BE2C (cell line): ENCODE measurements at regions not wholly inside any gene's neighbourhood (a gene's known extent, or its start where the extent isn't known, plus 50 kb on each side); places are given as distances from the start of the nearest gene placed in this dataset.

Experiments
- DNase-seq: peaks from one replicate; pipeline ENCODE4 v3.0.0-alpha.2; 2020
- H3K27me3 ChIP-seq: fragments of 250-450 bp; sonication (Bioruptor Pico); 2 replicates; pipeline ENCODE4 v1.5.1; 2020; ENCODE audit warnings: mild to moderate bottlenecking
- H3K36me3 ChIP-seq: fragments of 250-450 bp; sonication (Bioruptor Pico); 2 replicates; pipeline ENCODE4 v1.5.1; 2020; ENCODE audit warnings: mild to moderate bottlenecking
- H3K4me1 ChIP-seq: fragments of 250-450 bp; sonication (Bioruptor Pico); 2 replicates; pipeline ENCODE4 v1.5.1; 2020
- H3K4me3 ChIP-seq: 2 replicates; pipeline ENCODE4 v1.5.1; 2011; ENCODE audit warnings: low read depth, low read length
- H3K9me3 ChIP-seq: fragments of 250-450 bp; sonication (Bioruptor Pico); 2 replicates; pipeline ENCODE4 v1.5.1; 2020
- CTCF ChIP-seq: IDR thresholded peaks from 2 replicates; pipeline ENCODE4 v1.5.1; 2012; ENCODE audit warnings: mild to moderate bottlenecking, low read depth, low read length

GRCh38 chr2:190123956-190124355 lies 61.4 kb upstream of the MSTN start:
- H3K27me3 ChIP-seq: no peaks in the 10 kb centered on the region
- no peaks in the 10 kb centered on the region for H3K4me1 ChIP-seq
- H3K4me3 ChIP-seq: no peak overlapping the region
- DNase-seq: no peak
- no peaks in the 10 kb centered on the region for H3K36me3 ChIP-seq
- TF ChIP-seq CTCF: no peak
- H3K9me3 ChIP-seq: no peaks in the 10 kb centered on the region

GRCh38 chr2:190121971-190122370 lies 59.4 kb upstream of the MSTN start:
- peak; percentile 71 for TF ChIP-seq CTCF
- H3K4me3 ChIP-seq: no peak overlapping the region
- H3K36me3 ChIP-seq: no peaks in the 10 kb centered on the region
- DNase-seq: no peak
- H3K9me3 ChIP-seq: no peaks in the 10 kb centered on the region
- H3K4me1 ChIP-seq: no peaks in the 10 kb centered on the region
- H3K27me3 ChIP-seq: no peaks in the 10 kb centered on the region

GRCh38 chr2:190121305-190121704 lies 58.8 kb upstream of the MSTN start:
- no peaks in the 10 kb centered on the region for H3K36me3 ChIP-seq

GRCh38 chr2:190119923-190120590 lies 57.5 kb upstream of the MSTN start:
- Histone ChIP-seq H3K27me3 (no peaks in the 10 kb centered on the region), H3K9me3 (no peaks in the 10 kb centered on the region), H3K4me3 (no peak overlapping the region), H3K4me1 (no peaks in the 10 kb centered on the region), H3K36me3 (no peaks in the 10 kb centered on the region)
- no peak for DNase-seq
- no peak for TF ChIP-seq CTCF

More at GRCh38 chr2:190121305-190121704, 58.8 kb upstream of the MSTN start:
- TF ChIP-seq CTCF: no peak
- H3K4me1 ChIP-seq: no peaks in the 10 kb centered on the region
- DNase-seq: no peak
- H3K27me3 ChIP-seq: no peaks in the 10 kb centered on the region
- H3K4me3 ChIP-seq: no peak overlapping the region
- no peaks in the 10 kb centered on the region for H3K9me3 ChIP-seq

GRCh38 chr2:190119257-190119656 lies 56.7 kb upstream of the MSTN start:
- no peaks in the 10 kb centered on the region for H3K4me1 ChIP-seq
- no peak overlapping the region for H3K4me3 ChIP-seq
- H3K36me3 ChIP-seq: no peaks in the 10 kb centered on the region
- no peaks in the 10 kb centered on the region for H3K9me3 ChIP-seq
- no peak for TF ChIP-seq CTCF
- no peaks in the 10 kb centered on the region for H3K27me3 ChIP-seq
- DNase-seq: no peak

- Histone ChIP-seq H3K27me3 (no peaks in the 10 kb centered on the region), H3K36me3 (no peaks in the 10 kb centered on the region), H3K9me3 (no peaks in the 10 kb centered on the region), H3K4me1 (no peaks in the 10 kb centered on the region), H3K4me3 (no peak overlapping the region)
- no peak for TF ChIP-seq CTCF
- DNase-seq: no peak
Observed at GRCh38 chr2:190117305-190117704, 54.8 kb upstream of the MSTN start.
